ENCODE measurements at regions not wholly inside any gene's neighbourhood (a gene's known extent, or its start where the extent isn't known, plus 50 kb on each side); places are given as distances from the start of the nearest gene placed in this dataset.

DNA sequence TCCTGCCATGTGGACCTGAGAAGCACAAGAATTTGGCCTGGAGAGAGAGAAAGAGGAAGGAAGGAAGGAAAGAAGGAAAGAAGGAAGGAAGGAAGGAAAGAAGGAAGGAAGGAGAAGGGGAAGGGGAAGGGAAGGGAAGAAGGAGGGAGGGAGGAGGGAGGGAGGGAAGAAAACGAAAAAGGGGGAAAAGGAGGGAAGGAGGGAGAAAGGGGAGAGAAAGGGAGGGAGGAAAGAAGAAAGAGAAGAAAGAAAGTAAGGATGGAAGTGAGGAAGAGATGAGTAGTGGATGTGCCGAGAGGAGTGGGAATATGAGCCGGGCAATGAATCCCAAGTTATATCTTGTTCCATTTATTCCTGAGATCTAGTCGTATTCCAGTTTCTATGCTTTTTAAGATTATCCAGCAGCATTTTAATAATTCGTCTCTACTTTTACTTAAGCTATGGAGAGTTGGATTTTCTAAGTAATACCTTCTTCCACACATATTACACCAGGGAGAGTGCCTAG, 247.8 kb downstream of the TDRD15 start:
- TF ChIP-seq, protein P1, sequence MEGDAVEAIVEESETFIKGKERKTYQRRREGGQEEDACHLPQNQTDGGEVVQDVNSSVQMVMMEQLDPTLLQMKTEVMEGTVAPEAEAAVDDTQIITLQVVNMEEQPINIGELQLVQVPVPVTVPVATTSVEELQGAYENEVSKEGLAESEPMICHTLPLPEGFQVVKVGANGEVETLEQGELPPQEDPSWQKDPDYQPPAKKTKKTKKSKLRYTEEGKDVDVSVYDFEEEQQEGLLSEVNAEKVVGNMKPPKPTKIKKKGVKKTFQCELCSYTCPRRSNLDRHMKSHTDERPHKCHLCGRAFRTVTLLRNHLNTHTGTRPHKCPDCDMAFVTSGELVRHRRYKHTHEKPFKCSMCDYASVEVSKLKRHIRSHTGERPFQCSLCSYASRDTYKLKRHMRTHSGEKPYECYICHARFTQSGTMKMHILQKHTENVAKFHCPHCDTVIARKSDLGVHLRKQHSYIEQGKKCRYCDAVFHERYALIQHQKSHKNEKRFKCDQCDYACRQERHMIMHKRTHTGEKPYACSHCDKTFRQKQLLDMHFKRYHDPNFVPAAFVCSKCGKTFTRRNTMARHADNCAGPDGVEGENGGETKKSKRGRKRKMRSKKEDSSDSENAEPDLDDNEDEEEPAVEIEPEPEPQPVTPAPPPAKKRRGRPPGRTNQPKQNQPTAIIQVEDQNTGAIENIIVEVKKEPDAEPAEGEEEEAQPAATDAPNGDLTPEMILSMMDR (IDR thresholded peaks at IDR 0.05) = no peak
- no peak for TF ChIP-seq POLR2A (IDR thresholded peaks at IDR 0.05)

Data from heart left ventricle (tissue), 13 donors.